Fibroblast of peridontal ligament (primary cell): ENCODE measurements at regions not wholly inside any gene's neighbourhood (a gene's known extent, or its start where the extent isn't known, plus 50 kb on each side); places are given as distances from the start of the nearest gene placed in this dataset.
"Not testable (repeated sequence)": the region's sequence is repeated elsewhere in the genome, so short reads cannot be mapped to it uniquely, and the experiment has no call there.

Source experiments
- DNase-seq: peaks from one replicate; pipeline ENCODE4 v3.0.0-alpha.2; 2010; ENCODE audit errors: extremely low read depth

DNA sequence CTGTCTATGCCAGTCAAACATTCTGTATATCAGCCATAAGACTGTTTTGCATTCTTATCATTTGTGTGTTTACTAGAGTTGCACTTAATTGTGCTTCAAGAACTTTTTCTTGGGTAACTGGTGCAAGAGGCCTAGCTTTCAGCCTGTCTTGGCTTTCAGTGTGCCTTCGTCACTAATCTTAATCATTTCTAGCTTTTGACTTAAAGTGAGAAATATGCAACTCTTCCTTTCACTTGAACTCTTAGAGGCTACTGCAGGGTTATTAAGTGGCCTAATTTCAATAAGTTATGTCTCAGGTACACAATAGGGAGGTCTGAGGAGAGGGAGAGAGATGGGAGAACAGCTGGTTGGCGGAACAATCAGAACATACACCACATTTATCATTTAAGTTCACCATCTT, 62.1 kb upstream of the FAN1 start:
- DNase-seq, result not testable (repeated sequence)

DNA sequence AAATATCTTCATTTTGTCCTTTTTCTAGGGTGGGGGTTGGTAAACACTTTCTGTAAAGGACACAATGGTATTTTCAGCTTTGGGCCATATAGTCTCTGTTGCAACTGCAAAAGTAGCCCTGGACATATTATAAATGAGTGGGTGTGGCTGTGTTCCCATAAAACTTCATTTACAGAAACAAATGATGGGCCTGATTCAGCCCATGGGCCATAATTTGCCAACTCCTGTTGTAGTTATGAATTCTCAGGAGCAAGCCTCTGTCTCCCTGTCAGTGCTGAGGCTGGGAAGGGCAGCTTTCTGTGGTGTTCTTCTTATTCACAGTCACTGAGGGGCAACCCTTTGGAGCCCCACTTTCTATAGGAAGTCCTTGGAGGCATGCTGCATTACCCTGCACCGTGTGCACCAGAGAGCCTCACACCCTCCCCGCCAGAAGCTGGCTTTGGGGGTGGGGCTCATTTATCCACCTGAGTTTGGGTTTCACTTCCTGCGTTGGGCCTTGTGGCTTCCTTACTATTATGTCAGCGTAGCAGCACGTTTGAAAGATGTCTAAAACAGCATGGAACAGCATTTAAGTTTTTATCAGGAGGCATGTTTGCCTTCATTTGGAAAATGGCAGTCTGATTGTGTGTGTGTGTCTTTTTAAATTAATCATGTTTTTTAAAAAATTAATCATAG, 60.8 kb upstream of the FAN1 start:
- not testable (repeated sequence) for DNase-seq

DNA sequence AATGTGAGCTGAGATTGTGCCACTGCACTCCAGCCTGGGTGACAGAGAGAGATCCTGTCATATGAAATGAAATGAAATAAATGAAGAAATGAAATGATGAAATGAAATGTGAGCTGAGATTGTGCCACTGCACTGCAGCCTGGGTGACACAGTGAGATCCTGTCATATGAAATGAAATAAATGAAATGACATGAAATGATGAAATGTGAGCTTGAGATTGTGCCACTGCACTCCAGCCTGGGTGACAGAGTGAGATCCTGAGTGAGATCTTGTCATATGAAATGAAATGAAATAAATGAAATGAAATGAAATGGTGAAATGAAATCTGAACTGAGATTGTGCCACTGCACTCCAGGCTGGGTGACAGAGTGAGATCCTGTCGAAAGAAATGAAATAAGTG, 58.2 kb upstream of the FAN1 start:
- DNase-seq, result not testable (repeated sequence)
